ENCODE measurements at regions not wholly inside any gene's neighbourhood (a gene's known extent, or its start where the extent isn't known, plus 50 kb on each side); places are given as distances from the start of the nearest gene placed in this dataset.

DNA sequence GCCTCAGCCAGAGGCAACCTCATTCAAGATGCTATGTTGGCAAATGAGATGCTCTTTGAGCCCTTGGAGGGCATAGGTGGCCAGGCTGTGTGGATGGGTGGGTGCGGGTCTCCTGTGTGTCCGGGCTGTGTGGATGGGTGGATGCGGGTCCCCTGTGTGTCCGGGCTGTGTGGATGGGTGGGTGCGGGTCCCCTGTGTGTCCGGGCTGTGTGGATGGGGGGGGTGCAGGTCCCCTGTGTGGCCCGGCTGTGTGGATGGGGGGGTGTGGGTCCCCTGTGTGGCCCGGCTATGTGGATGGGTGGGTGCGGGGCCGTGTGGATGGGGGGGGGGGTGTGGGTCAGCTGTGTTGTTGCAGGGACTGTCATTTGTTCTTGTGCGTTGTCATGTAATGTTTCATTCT, 136.6 kb upstream of the COL5A1 start:
- H3K4me1 ChIP-seq (ENCODE audit: insufficient read depth, low read length, poor library complexity, severe bottlenecking) = no peaks in the 10 kb centered on the region
- H3K9me3 ChIP-seq (ENCODE audit: low read depth, low read length, poor library complexity, severe bottlenecking) = no peaks in the 10 kb centered on the region
- intact Hi-C loops (cut with micrococcal nuclease; ENCODE audit: unreplicated experiment) = no loop called here
- TF ChIP-seq, protein P1, sequence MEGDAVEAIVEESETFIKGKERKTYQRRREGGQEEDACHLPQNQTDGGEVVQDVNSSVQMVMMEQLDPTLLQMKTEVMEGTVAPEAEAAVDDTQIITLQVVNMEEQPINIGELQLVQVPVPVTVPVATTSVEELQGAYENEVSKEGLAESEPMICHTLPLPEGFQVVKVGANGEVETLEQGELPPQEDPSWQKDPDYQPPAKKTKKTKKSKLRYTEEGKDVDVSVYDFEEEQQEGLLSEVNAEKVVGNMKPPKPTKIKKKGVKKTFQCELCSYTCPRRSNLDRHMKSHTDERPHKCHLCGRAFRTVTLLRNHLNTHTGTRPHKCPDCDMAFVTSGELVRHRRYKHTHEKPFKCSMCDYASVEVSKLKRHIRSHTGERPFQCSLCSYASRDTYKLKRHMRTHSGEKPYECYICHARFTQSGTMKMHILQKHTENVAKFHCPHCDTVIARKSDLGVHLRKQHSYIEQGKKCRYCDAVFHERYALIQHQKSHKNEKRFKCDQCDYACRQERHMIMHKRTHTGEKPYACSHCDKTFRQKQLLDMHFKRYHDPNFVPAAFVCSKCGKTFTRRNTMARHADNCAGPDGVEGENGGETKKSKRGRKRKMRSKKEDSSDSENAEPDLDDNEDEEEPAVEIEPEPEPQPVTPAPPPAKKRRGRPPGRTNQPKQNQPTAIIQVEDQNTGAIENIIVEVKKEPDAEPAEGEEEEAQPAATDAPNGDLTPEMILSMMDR (conservative IDR thresholded peaks at IDR 0.05; ENCODE audit: low read depth, low read length) = no peak
- no peak for TF ChIP-seq EZH2 (IDR thresholded peaks at IDR 0.05; ENCODE audit: borderline replicate concordance, low read depth, low read length, poor library complexity, severe bottlenecking)
- no TSS peak for BruUV-seq (replicated peaks)
- no peaks in the 10 kb centered on the region for H3K36me3 ChIP-seq (ENCODE audit: insufficient read depth, low read length, poor library complexity, severe bottlenecking)
- no peaks in the 10 kb centered on the region for H3K27me3 ChIP-seq (replicated peaks; ENCODE audit: insufficient read depth, low read depth, low read length, poor library complexity)
- POLR2A ChIA-PET (ENCODE audit: low non-redundant PET) = no interaction called here
- CTCF ChIA-PET = no interaction called here
- H3K27ac ChIP-seq (ENCODE audit: low read depth, low read length, poor library complexity, severe bottlenecking) = no peak overlapping the region
- no peak overlapping the region for H3K4me3 ChIP-seq (ENCODE audit: low read depth, low read length, poor library complexity, severe bottlenecking)
- DNase-seq (ENCODE audit: low spot score) = no peak

- no peak for TF ChIP-seq EZH2 (IDR thresholded peaks at IDR 0.05; ENCODE audit: borderline replicate concordance, low read depth, low read length, poor library complexity, severe bottlenecking)
- TF ChIP-seq, protein P1 (conservative IDR thresholded peaks at IDR 0.05; ENCODE audit: low read depth, low read length) = no peak
- Histone ChIP-seq H3K36me3 (ENCODE audit: insufficient read depth, low read length, poor library complexity, severe bottlenecking) (no peaks in the 10 kb centered on the region), H3K9me3 (ENCODE audit: low read depth, low read length, poor library complexity, severe bottlenecking) (no peaks in the 10 kb centered on the region), H3K27me3 (replicated peaks; ENCODE audit: insufficient read depth, low read depth, low read length, poor library complexity) (no peaks in the 10 kb centered on the region), H3K27ac (ENCODE audit: low read depth, low read length, poor library complexity, severe bottlenecking) (no peak overlapping the region), H3K4me1 (ENCODE audit: insufficient read depth, low read length, poor library complexity, severe bottlenecking) (no peaks in the 10 kb centered on the region), H3K4me3 (ENCODE audit: low read depth, low read length, poor library complexity, severe bottlenecking) (no peak overlapping the region)
- BruUV-seq (replicated peaks) = no TSS peak
- POLR2A ChIA-PET (ENCODE audit: low non-redundant PET) = no interaction called here
- CTCF ChIA-PET = no interaction called here
- no peak for DNase-seq (ENCODE audit: low spot score)
- intact Hi-C loops (cut with micrococcal nuclease; ENCODE audit: unreplicated experiment) = no loop called here
Measured at GRCh38 chr9:134509281-134509680, 132.3 kb upstream of the COL5A1 start.

DNA sequence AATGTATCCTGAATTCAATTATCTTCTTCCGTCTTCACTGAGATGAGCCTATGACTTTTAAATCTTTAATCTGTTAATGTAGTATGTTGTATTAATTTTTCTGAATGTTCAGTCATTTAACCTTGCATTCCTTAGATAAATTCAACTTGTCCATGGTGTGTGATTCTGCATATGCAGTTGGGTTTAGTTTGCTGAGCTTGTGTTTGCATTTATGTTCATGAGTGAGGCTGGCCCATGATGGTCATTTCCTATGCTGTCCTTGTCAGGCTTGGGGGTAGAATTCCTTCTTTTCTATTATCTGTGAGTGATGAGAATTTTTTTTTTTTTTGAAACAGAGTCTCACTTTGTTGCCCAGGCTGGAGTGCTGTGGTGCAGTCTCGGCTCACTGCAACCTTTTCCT, 131.8 kb upstream of the COL5A1 start:
- intact Hi-C loops (cut with micrococcal nuclease; ENCODE audit: unreplicated experiment) = no loop called here
- no peaks in the 10 kb centered on the region for H3K36me3 ChIP-seq (ENCODE audit: insufficient read depth, low read length, poor library complexity, severe bottlenecking)
- no peak overlapping the region for H3K4me3 ChIP-seq (ENCODE audit: low read depth, low read length, poor library complexity, severe bottlenecking)
- no TSS peak for BruUV-seq (replicated peaks)
- H3K27me3 ChIP-seq (replicated peaks; ENCODE audit: insufficient read depth, low read depth, low read length, poor library complexity) = no peaks in the 10 kb centered on the region
- H3K9me3 ChIP-seq (ENCODE audit: low read depth, low read length, poor library complexity, severe bottlenecking) = no peaks in the 10 kb centered on the region
- POLR2A ChIA-PET (ENCODE audit: low non-redundant PET) = no interaction called here
- no peaks in the 10 kb centered on the region for H3K4me1 ChIP-seq (ENCODE audit: insufficient read depth, low read length, poor library complexity, severe bottlenecking)
- CTCF ChIA-PET = no interaction called here
- no peak overlapping the region for H3K27ac ChIP-seq (ENCODE audit: low read depth, low read length, poor library complexity, severe bottlenecking)
- TF ChIP-seq EZH2 (IDR thresholded peaks at IDR 0.05; ENCODE audit: borderline replicate concordance, low read depth, low read length, poor library complexity, severe bottlenecking) = no peak
- TF ChIP-seq, protein P1 (conservative IDR thresholded peaks at IDR 0.05; ENCODE audit: low read depth, low read length) = no peak
- no peak for DNase-seq (ENCODE audit: low spot score)
